HG03135 (cell line): ENCODE measurements at regions not wholly inside any gene's neighbourhood (a gene's known extent, or its start where the extent isn't known, plus 50 kb on each side); places are given as distances from the start of the nearest gene placed in this dataset.

Experiments
- ATAC-seq: cut with Tn5 transposase; IDR thresholded peaks from one replicate; pipeline ENCODE4 v1.9.1; 2021; ENCODE audit warnings: mild to moderate bottlenecking, moderate library complexity; ENCODE audit not compliant: unreplicated experiment

GRCh38 chr12:45585522-45586230, 143.8 kb upstream of the ARID2 start:
- ATAC-seq, result no peak

- ATAC-seq, result no peak
These were observed 143.0 kb upstream of the ARID2 start for GRCh38 chr12:45586486-45586885.

GRCh38 chr12:45587012-45587411, 142.5 kb upstream of the ARID2 start:
- ATAC-seq, result no peak

GRCh38 chr12:45587877-45588533, 141.5 kb upstream of the ARID2 start:
- ATAC-seq, result no peak

GRCh38 chr12:45590646-45591045, 138.9 kb upstream of the ARID2 start:
- no peak for ATAC-seq

GRCh38 chr12:45591635-45592034, 137.9 kb upstream of the ARID2 start:
- no peak for ATAC-seq

- ATAC-seq, result no peak
These were observed 133.1 kb upstream of the ARID2 start for GRCh38 chr12:45596366-45596765.

- no peak for ATAC-seq
These were observed 131.2 kb upstream of the ARID2 start for GRCh38 chr12:45598336-45598735.

- ATAC-seq, result no peak
These were observed 130.7 kb upstream of the ARID2 start for GRCh38 chr12:45598761-45599160.

- no peak for ATAC-seq
These were observed 130.3 kb upstream of the ARID2 start for GRCh38 chr12:45599196-45599595.

- no peak for ATAC-seq
These were observed 128.1 kb upstream of the ARID2 start for GRCh38 chr12:45601390-45601789.

GRCh38 chr12:45601888-45602287, 127.6 kb upstream of the ARID2 start:
- ATAC-seq, result no peak

GRCh38 chr12:45605624-45606023, 123.9 kb upstream of the ARID2 start:
- no peak for ATAC-seq

GRCh38 chr12:45611061-45611460, 118.4 kb upstream of the ARID2 start:
- no peak for ATAC-seq

GRCh38 chr12:45611495-45611894, 118.0 kb upstream of the ARID2 start:
- no peak for ATAC-seq

- ATAC-seq, result no peak
These were observed 117.3 kb upstream of the ARID2 start for GRCh38 chr12:45612044-45612794.

- ATAC-seq, result no peak
These were observed 116.2 kb upstream of the ARID2 start for GRCh38 chr12:45613296-45613695.

GRCh38 chr12:45613855-45614254, 115.7 kb upstream of the ARID2 start:
- no peak for ATAC-seq

- ATAC-seq, result no peak
These were observed 114.2 kb upstream of the ARID2 start for GRCh38 chr12:45615268-45615667.

GRCh38 chr12:45619736-45620135, 109.8 kb upstream of the ARID2 start:
- ATAC-seq, result no peak

- no peak for ATAC-seq
These were observed 107.8 kb upstream of the ARID2 start for GRCh38 chr12:45621703-45622102.
